ENCODE measurements at regions not wholly inside any gene's neighbourhood (a gene's known extent, or its start where the extent isn't known, plus 50 kb on each side); places are given as distances from the start of the nearest gene placed in this dataset.

- FAIRE-seq: no peak
These were observed 170.2 kb upstream of the UMPS start for GRCh38 chr3:124559846-124560574.

- no peak for FAIRE-seq
These were observed 169.5 kb upstream of the UMPS start for GRCh38 chr3:124560666-124561215.

- FAIRE-seq: no peak
These were observed 167.5 kb upstream of the UMPS start for GRCh38 chr3:124562769-124563168.

- FAIRE-seq: no peak
These were observed 166.9 kb upstream of the UMPS start for GRCh38 chr3:124563376-124563775.

GRCh38 chr3:124565013-124565412 lies 165.2 kb upstream of the UMPS start:
- FAIRE-seq: no peak

- FAIRE-seq: no peak
These were observed 164.7 kb upstream of the UMPS start for GRCh38 chr3:124565551-124565950.

- FAIRE-seq: no peak
These were observed 163.6 kb upstream of the UMPS start for GRCh38 chr3:124566701-124567100.

- FAIRE-seq: no peak
These were observed 163.1 kb upstream of the UMPS start for GRCh38 chr3:124567179-124567578.

GRCh38 chr3:124569761-124570160 lies 160.5 kb upstream of the UMPS start:
- no peak for FAIRE-seq

GRCh38 chr3:124570232-124570631 lies 160.0 kb upstream of the UMPS start:
- no peak for FAIRE-seq

- FAIRE-seq: no peak
These were observed 157.3 kb upstream of the UMPS start for GRCh38 chr3:124572851-124573405.

- no peak for FAIRE-seq
These were observed 156.2 kb upstream of the UMPS start for GRCh38 chr3:124574012-124574411.

- FAIRE-seq: no peak
These were observed 153.4 kb upstream of the UMPS start for GRCh38 chr3:124576565-124577493.

- no peak for FAIRE-seq
These were observed 152.6 kb upstream of the UMPS start for GRCh38 chr3:124577494-124578167.

- FAIRE-seq: no peak
These were observed 150.6 kb upstream of the UMPS start for GRCh38 chr3:124579641-124580040.

GRCh38 chr3:124582196-124582595 lies 148.1 kb upstream of the UMPS start:
- FAIRE-seq: no peak

- FAIRE-seq: no peak
These were observed 147.4 kb upstream of the UMPS start for GRCh38 chr3:124582621-124583395.

GRCh38 chr3:124584245-124584551 lies 146.1 kb upstream of the UMPS start:
- no peak for FAIRE-seq

- no peak for FAIRE-seq
These were observed 145.5 kb upstream of the UMPS start for GRCh38 chr3:124584552-124585391.

GRCh38 chr3:124586126-124587052 lies 143.9 kb upstream of the UMPS start:
- no peak for FAIRE-seq
